GM18861 (cell line): ENCODE measurements at regions not wholly inside any gene's neighbourhood (a gene's known extent, or its start where the extent isn't known, plus 50 kb on each side); places are given as distances from the start of the nearest gene placed in this dataset.
"Not testable (repeated sequence)": the region's sequence is repeated elsewhere in the genome, so short reads cannot be mapped to it uniquely, and the experiment has no call there.

Experiments used
- ATAC-seq: cut with Tn5 transposase; IDR thresholded peaks from one replicate; pipeline ENCODE4 v1.9.1; 2021; ENCODE audit not compliant: unreplicated experiment

DNA sequence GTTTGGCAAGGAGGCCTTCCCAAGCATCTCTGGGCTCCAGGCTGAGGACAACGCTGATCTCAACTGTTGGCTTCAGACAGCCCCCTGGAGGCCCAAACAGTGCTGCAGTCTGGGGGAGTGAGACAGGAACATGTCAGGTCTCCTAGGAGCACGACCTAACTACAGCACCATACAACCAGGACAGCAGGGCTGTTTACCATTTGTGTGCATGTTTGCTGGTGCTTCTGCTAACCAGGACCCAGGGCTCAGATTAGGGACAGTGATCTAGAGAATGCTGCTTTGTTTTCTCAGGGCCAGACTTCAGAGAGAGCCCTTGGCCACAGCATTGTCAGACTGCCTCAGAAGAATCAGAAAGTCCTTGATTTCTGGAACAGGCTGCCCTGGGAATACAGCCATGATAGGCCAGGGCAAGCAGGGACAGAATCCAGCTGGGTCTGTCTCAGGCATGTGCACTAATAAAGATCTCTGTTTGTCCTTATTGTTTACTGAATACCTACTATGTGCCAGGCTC, 126.5 kb downstream of the VPREB1 start:
- ATAC-seq, result no peak

DNA sequence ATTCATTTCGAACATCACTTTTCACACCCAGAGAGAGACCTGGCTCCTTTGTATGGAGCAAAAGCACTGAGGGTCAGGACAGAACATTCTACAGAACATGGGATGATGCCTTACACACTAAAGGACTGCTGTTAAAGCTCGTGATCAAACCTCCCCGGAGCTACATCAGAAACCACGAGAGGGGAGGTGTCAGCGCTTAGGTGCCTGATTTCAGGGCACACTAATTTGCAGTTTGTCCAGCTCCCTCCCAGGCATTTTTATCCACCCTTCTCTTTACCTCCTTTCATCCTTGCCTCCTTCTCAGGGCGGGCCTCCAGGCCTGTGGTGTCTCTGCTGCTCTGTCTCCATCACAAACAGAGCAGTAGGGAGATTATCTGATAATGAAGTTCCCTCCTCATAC, 127.5 kb downstream of the VPREB1 start:
- ATAC-seq, result no peak

DNA sequence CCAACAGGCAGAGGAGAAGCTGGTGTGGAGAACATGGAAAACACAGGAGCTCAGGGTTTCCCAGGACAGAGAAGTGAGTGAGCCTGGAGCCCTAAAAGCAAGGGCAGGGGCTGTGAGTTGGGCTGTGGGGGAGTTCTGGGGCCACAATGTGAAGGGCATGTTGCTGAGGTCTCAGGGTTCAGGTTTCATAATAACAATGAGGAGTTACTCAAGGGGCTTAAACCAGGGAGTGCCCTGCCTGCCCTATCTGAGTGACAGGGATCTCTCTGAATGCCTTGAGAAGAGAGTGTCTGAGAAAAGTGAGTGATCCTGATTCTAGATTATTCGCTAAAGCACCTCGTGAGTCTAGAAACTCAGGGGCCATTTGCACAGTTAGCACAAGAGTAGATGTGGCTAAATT, 129.6 kb downstream of the VPREB1 start:
- ATAC-seq, result no peak

DNA sequence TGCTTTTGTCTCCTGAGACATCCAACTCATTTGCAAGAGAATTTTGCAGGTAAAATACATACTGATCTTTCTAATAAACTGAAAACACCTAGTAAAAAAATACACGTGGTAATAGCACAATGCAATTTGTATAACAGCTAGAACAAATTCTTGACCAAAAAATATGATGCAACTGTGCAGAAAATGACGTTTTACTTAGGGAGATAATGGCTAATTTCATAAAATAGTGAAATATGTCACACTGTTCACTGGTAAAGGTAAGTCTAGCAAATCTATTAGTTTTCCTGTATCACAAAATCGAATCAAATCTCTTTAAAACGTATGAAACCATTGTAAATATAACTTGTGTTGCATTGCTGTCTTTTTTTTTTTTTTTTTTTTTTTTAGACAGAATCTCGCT, 130.0 kb downstream of the VPREB1 start:
- ATAC-seq, result no peak

DNA sequence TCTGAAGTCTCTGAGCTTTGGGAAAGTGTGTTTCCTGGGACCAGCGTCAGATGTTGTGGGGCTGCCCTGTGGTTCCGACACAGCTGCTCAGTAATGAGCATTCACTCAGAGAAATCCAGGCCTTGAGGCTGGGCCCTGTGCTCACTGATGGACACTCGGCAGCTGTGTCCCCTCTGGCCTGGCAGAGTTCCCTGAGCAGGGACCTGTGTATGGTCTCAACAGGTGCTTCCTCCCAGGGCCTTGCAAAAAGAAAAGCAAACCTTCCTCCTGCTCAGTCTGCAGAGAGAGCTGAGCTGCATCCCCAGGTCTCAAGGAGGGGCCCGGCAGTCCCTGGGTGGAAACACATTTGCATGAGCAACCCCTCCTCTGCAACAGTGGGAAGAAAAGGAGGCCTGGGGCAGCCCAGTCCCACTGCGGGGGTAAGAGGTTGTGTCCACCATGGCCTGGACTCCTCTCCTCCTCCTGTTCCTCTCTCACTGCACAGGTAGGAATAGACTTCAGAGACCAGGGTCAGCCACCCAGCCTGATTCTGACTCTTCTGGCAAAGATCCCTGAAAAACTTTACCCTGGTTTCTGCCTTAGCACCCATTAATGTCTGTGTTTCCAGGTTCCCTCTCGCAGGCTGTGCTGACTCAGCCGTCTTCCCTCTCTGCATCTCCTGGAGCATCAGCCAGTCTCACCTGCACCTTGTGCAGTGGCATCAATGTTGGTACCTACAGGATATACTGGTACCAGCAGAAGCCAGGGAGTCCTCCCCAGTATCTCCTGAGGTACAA, 131.2 kb downstream of the VPREB1 start:
- ATAC-seq, result no peak

DNA sequence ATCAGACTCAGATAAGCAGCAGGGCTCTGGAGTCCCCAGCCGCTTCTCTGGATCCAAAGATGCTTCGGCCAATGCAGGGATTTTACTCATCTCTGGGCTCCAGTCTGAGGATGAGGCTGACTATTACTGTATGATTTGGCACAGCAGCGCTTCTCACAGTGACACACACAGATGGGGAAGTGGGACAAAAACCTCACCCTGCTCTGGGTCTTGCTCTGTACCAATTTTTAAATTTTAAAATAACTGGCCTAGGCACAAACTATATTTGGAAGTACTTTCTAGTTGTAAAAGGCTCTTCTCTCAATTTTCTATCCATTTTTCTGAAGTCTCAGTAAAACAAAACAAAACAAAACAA, 131.7 kb downstream of the VPREB1 start:
- no peak for ATAC-seq

DNA sequence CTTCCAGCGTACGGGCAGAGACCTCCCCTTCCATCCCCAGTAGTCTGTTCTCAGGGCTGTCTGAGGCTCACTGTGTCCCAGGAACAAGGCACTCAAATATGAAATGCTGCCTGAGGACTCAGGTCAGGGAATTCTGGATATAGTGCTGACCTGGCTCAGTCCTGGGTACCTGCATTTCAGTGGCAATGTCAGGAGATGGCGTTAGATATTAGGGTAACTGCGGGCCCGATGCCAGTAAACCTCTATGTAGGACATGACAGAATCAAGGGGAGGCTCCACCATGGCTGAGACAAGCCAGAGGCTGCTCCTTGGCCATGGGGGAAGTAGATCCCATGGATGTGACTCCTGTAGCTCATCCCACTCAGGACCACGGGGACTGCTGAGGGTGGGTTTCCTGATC, 131.7 kb downstream of the ZNF280B start:
- ATAC-seq, result not testable (repeated sequence)

DNA sequence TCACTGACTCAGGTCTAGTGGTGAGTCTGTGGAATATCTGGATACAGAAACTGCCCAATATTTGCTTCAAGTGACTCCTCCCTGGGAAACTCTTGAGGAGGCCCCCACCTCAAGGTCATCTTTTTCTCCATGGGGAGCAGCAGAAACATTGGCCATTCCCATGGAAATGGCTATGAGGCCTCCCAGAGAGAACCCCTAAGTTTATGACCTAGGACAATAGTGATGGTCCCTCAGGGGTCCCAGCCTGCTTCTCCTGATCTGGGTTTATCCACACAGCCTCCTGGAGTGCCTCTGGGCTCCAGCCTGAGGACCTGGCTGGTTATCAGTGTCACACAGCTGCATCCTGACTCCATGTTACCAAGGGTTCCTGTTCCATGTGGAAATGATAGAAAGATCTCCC, 131.2 kb downstream of the ZNF280B start:
- ATAC-seq, result no peak

DNA sequence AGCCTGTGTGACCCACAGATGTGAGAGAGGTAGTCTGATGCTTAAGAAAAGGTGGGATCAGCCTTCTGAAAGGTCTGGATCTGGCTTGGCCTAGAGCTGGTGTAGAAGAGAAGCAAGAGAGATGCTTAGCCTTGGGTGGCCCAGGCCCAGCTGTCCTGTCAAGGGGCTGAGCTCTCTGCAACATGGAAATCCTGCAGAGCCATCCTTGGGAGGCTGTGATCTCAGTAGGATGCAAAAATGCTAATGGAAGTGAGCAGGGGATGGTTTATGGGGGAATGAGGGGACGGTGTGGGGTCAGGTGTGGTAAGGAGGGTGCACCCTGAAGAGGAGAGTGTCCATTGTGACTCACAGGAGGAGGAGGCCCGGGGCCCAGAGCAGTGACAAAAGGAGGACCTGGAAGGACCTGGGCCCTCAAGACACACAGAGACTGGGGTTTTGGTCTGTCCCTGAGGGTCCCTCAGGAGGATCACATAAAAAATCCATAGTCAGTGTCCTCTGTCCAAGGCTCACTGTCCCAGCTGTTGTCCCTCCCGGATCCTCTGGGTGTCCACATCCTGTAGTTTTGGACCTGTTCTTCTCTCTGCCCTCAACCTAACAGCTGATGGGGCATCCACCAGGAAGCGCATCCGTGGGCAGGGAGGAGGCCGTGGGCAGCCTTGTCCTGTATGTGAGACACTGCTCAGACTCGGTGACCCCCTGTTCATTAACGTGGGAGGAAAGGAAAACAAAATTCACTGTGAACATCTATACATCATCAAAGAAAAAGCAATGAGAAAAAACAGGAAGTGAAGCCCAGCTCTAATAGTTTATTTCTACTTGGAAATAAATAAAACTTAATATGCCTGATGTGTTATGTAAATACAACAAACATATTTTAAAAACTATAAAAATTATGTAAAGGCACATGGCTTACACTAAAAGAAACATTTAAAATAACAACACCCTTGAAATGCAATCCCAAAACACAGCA, 129.8 kb downstream of the ZNF280B start:
- ATAC-seq, result no peak

DNA sequence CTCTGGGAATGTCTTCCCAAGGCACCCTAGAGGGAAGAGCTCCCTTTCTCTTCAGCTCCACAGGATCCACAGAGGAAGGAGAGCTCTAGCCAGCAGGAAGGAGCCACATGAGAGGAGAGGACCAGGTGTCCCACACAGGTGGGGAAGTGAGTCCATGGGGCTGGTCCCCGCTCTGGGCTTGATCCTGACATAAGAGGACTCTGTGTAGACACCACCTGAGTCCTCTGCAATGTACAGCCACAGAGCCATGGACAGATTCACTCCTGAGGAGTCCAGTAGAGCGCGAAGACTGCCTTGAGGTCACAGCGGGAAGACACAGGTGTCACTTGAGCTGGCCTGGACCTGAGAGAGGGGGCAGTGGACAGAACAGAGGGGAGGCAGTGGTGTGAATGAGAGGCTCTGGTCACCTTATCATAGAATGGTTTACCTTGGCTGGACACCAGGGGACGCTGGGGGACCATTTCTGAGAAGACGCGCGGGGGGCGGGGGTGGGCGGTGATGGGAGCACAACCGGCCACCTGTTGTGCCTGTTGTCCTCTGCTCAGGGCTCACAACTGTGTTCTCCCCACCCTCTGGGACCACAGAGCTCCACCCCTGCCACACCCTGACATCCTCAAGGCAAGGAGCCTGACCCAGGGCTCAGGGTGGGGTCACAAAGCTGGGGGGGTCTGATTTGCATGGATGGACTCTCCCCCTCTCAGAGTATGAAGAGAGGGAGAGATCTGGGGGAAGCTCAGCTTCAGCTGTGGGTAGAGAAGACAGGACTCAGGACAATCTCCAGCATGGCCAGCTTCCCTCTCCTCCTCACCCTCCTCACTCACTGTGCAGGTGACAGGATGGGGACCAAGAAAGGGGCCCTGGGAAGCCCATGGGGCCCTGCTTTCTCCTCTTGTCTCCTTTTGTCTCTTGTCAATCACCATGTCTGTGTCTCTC, 128.2 kb downstream of the ZNF280B start:
- no peak for ATAC-seq

DNA sequence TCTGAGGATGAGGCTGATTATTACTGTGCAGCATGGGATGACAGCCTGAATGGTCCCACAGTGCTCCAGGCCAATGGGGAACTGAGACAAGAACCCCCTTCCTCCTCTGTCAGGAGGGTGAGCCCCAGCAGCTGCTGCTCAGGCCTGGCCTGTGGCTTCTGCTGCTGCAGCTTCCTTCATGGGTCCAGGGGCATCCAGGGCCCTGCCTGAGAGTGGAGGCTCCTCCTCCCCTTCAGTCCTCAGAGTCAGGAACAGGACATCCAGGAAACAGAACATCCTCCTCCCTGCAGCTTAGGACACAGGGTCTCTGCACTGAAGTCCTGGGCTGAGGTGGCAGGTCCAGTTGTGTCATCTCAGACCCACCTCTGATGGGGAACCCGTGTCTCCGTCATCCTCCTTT, 127.2 kb downstream of the ZNF280B start:
- ATAC-seq, result not testable (repeated sequence)

DNA sequence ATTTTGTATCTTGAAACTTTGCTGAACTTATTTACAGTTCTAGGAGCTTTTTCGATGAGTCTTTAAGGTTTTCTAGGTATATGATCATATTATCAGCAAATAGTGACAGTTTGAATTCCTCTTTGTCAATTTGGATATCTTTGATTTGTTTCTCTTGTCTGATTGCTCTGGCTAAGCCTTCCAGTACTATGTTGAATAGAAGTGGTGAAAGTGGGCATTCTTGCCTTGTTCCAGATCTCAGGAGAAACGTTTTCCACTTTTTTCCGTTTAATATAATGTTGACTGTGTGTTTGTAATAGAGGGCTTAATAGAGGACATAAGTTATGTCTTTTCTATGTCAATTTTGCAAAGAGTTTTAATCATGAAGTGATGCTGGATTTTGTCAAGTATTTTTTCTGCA, 124.3 kb downstream of the ZNF280B start:
- no peak for ATAC-seq

DNA sequence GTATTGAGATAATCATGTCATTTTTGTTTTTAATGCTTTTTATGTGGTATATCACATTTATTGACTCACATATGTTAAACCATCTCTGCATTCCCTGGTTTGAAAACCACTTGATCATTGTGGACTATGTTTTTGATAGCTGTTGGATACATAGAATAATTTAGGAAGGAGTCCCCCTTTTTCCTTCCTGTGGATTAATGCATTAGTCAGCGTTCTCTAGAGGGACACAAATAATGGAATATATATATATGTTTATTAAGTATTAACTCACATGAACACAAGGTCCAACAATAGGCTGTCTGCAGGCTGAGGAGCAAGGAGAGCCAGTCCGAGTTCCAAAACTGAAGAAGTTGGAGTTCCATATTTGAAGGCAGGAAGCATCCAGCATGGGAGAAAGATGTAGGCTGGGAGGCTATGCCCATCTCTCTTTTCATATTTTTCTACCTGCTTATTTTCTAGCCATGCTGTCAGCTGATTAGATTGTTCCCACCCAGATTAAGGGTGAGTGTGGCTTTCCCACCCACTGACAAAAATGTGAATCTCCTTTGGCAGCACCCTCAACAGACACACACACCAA, 123.8 kb downstream of the ZNF280B start:
- ATAC-seq, result no peak

DNA sequence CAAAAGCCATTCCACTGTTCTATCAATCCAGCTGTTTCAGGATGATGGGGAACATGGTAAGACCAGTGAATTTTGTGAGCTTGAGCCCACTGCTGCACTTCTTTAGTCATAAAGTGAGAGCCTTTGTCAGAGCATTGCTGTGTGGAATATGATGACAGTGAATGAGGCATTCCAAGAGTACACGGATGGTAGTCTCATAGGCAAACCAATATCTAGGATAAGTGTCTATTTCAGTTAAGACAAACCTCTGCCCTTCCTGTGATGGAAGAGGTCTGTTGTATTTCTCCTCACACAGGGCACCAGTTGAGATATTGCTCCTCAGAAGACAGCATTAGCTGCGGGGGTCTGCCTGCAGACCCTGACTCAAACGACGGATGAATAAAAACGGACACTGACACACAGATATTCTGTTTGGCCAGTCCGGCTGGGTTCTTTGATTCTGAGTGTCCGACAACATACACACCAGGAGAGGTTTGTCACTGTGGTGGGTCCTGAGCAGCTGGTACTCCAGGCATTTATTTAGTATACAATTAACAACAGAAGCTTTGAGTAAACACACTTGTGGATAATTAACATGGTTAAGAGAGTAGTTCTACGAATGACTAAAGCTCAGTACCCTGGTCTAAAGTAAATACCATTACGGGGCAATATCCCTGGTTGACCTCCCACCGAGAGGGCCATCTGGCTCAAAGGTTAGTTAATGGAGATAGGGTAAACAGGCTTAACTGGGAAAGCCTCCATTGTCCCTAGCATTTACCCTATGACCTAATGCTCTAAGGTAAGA, 121.7 kb downstream of the ZNF280B start:
- ATAC-seq, result no peak

DNA sequence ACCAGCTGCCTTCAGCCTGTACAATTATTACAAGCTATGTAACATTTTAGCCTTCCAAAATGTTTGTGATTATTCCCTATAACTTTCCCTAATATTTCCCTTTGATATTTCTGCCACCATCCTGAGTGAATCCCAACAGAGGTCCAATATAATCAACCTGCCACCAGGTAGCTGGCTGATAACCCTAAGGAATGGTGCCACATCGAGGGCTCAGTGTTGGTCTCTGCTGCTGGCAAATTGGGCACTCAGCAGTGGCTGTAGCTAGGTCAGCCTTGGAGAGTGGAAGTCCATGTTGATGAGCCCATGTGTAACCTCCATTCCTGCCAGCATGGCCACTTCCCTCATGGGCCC, 121.2 kb downstream of the ZNF280B start:
- no peak for ATAC-seq

DNA sequence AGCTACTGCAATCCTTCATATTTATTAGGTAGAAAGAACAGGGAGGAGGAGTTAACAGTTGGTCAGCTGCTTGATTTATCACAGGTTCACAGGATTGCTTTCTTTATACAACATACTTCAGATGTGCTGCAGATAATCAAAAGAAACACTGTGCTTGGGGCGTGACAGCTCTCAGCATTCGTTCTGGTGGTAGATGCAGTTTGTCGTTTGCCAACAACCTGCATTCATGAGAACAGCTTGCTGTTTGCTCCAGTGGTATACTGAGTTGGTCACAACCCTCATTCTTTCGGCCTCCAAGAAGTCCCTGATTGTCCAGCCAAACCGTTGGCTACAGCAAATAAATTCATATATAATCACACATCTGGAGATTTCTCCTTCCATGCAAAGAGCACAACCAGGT, 120.5 kb downstream of the ZNF280B start:
- ATAC-seq, result no peak

DNA sequence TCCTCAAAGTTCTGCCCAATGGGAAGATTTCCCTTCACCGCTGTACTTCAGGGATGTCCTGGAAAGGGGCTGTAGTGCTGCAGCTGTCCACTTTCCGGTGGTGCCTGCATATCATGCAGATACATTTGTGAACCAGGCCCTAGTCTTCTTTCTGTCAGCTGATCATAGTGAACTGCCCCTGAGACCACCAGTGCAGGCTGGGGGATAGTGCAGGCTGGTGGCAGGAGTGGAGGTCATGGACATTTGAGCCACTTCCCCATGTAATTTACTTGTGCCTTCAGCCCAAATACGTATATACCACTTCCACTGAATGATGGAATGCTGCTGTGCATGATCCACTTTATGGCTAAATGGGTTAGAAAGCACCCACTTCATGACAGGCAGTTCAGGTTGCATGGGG, 120.0 kb downstream of the ZNF280B start:
- ATAC-seq, result no peak

DNA sequence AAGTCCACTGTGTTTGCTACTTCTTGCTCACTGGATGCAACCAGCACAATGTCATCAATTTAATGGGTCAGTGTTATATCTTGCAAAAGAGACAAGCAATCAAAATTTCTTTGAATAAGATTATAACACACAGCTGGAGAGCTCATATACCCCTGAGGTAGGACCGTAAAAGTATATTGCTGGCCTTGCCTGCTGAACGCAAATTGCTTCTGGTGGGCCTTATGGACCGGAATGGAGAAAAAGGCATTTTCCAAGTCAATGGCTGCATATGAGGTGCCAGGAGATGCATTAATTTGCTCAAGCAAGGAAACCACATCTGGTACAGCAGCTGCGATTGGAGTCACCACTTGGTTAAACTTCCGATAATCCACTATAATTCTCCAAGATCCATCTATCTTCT, 119.1 kb downstream of the ZNF280B start:
- ATAC-seq, result no peak

DNA sequence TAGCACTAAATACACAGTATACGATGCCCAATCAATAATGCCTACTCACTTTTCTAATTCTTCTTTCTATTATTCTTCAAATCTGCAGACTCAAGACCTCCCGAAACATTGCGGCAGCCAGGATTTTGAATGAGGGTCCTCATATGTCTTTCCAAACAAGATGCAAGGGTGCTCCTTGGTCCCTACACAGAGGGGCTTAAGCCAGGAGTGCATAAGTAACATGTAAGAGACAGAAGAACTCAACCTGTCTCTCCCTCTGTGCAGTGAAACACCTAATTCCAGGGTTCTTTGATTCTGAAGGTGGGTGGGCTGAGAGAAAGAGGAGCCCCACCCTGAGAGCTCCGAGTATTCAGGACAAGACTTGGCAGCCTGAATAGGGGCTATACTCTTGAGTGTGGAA, 117.6 kb downstream of the ZNF280B start:
- no peak for ATAC-seq

DNA sequence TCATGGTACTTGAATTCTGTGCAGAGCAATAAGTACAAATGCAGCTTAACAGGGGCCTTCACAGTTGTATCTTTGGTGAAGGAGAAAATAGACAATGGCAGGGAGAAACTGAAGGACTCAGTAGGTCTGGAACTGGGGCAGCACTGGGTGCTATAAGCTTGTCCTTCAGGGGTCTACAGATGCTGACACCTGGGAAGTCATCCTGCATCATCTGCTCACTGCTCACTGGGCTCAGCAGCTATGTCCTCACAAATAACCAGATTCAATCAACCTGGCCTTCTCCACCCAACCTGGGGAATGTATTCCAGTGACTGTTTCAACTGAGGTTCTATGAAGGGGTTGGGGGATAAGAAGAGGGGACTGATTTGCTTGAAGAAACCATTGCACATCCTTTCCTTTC, 117.0 kb downstream of the ZNF280B start:
- ATAC-seq, result no peak
